Activated CD8-positive, alpha-beta memory T cell treated with anti-CD3 and anti-CD28 coated beads for 24 hours (primary cell): ENCODE measurements at regions not wholly inside any gene's neighbourhood (a gene's known extent, or its start where the extent isn't known, plus 50 kb on each side); places are given as distances from the start of the nearest gene placed in this dataset.

Source experiments
- DNase-seq: peaks from one replicate; pipeline ENCODE4 v3.0.0-alpha.2; 2020

DNA sequence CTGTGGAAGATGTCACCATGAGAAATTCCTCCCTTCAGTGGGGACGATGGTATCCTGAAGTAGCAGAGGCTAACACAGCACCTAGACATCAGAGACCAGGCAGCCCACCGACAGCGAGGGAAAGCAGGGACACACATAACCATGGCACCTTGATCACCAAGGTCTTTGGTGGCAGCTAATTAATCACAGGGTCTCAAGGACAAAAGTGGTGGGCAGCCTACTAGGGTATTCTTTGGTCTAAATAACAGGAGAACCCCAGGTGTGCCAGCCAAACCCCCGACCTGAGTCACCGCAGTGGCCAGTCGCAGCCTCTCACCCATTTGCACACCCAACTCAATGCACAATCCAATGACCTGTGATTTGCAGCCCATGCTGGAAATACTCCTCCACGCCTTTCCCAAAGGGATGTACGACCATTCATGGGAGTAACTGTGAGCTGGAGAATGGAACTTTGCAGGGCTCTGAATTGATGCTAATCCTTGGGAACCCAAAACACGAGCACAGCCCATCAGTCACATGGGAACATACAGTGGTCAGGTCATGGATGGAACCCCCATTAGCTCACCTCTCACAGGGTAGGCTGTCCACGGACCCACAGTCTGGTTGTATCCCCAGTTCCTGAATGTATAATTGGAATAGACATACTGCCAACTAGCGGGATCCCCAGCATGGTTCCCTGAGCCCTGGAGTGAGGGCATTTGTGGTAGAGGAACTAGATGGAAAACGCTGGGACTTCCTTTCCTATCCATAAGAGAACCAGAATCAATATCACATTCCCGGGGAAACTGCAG, 58.7 kb upstream of the C14orf180 start:
- DNase-seq: peak; percentile 38

DNA sequence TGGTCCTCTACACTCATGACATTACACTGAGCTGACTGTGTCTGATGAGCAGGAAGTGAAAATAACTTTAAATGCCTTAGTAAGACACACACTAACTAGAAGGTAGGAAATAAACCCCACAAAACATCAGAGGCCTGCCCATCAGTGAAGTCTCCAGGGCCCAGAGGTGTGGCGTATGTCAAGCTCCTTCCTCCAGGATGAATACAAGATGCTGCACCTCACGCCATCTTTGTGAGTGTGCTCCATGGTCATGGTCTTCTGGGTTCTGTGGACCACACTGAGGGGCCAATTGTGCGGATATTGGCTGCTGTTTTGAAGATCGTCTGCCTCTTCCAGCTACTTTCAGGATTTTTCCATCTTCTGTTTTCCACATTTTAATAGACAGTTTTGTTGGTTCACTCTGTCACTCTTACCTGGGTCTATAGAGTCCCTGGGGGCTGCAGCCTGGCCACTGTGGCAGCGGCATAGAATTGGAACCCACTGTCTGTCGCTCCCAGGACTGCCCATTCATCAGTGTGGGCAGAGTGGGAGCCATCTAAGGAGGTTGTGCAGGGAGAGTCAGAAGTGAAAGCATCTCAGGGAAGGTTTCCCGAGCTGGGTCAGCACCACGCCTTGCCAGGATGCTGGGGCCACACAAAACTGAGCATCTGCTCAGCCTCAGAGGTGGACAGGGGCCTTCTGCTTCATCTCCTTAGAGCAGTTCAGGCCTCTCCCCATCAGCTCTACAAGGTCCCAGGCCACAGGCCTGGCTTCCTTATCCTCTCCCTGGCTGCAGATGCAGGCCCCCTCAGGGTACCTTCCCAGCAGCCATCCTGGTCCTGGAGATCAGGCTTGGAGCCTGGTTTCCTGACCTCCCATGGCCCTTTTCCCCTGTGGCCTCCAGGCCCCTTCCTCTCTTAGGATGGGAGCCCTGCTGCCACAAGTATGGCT, 57.5 kb upstream of the C14orf180 start:
- DNase-seq: peak; percentile 40

DNA sequence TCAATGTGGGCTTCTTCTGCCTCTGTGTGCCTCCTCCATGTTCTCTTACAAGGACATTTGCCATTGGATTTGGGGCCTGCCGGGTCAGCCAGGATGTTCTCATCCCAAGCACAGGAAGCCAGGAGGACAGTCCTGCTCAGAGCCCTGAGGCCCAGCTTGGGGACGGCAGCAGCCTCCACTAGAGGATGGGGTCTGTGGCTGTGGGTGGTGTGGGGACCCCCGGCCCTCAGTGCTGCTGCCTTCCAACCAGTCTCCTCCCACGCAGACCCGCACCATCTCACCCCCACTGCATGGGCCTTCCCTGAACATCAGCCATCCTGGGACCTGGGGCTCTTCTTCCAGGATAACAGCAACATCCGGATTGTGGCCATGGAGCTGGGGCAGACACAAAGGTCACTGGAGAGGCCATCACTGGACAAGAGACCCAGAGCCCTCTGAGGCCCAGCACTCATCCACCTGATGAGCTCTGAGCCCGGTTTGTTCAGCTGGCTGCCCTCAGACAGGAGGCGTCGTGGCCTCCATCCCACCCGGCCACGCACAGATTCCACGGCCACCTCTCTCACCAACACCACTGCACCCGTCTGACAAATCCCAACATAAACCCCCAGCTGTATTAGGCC, 56.5 kb upstream of the C14orf180 start:
- peak; percentile 38 for DNase-seq

DNA sequence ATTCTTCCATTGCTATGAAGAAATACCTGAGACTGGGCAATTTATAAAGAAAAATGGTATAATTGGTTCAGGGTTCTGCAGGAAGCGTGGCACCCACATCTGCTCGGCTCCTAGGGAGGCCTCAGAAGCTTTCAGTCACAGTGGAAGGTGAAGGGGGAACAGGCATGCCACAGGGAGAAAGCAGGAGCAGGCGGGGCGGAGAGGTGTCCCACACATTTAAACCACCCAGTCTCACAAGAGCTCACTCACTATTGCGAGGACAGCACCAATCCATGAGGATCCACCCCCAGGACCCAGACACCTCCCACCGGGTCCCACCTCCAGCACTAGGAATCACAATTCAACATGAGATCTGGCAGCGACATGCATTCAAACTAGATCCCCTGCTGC, 56.0 kb upstream of the C14orf180 start:
- DNase-seq: peak; percentile 24

DNA sequence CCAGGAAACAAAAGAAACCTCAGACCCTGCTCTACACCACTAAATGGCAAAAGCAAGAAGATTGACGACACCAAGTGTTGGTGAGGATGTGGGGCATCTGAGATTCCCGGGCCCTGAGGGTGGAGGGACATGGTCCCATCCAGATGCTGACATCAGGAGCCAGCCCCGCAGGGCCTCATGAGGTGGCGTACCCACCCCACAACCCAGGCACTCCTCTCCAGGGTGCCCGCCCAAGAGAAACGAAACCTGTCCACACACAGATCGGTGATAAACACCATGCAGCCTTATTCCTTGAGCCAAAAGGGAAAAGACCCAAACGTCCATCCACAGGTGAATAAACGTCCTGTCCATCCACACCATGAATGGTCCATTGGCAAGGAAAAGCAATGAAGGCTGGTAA, 54.8 kb upstream of the C14orf180 start:
- DNase-seq: peak; percentile 11

DNA sequence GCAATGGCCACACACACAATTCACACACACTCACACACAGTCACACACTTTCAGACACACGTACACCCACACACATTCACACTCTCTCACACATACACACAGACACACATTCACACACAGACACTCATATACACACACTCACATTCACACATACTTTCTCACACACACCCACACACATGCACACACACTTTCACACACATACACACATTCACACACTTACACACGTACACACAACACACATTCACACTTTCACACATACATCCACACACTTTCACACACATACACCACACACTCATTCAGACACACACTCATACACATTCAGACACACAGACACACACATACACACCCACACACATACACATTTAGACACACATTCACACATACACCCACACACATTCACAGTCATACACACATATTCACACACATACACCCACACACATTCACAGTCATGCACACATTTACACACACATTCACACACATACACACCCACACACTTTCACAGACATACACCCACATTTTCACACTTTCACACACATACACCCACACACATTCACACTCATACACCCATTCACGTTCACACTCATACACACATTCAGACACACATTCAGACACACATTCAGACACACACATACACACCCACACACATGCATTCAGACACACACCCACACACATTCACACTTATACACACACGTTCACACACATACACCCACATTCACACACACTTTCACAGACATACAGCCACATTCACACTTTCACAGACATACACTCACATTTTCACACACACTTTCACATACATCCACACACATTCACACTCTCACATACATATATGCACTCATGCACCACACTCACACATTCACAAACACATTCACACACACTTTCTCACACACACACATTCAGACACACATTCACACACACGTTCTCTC, 52.6 kb upstream of the C14orf180 start:
- no peak for DNase-seq

DNA sequence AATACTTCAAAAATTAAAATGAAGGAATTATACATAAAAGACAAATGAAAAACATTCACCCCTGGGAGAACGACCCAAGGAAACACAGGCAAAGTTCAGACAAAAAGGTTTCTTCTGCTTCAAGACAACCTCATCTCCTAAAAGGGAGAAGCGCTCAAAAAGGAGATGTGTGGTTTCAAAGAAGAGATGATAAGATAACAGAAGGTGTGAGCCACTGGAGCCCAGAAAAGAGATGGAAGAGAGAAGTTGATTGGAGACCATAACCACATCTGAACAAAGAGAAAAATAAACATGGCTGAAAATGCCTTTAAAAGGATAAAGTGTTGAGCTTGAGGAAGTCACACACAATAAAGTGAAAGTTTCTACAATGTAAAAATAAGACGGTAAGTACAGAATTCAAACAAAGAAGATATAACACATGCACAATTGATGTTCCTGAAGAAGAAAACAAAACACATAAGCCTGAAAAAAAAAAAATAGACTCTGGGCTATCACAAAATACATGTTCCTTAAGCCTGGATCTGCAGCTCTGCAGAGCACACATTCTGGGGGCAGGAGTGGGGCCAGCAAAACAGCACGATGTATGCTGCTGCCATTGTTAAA, 51.6 kb upstream of the C14orf180 start:
- DNase-seq: no peak

DNA sequence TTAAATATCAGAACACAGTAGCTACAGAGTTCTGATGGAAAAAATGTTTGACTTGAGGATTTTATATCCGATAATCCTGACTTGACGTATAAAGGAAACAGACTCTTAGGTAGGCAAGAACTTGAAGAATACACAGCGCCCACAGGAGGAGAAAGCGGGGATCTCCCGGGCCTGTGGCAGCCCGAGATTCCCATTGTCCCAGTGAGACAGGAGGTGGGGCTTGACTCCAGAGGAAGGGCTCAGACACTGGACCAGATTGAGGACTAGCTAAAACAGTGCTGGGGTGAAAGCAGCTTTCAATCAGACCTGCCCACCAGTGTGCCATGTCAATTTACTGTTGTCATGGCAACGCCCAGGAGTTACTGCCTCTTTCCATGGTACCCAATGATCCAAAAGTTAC, 51.1 kb upstream of the C14orf180 start:
- no peak for DNase-seq
